Small intestine (tissue), 7 donors: ENCODE measurements at regions not wholly inside any gene's neighbourhood (a gene's known extent, or its start where the extent isn't known, plus 50 kb on each side); places are given as distances from the start of the nearest gene placed in this dataset.

Source experiments
- DNase-seq, 2 donors: peaks; one replicate each; pipeline versions ENCODE4 v3.0.0 to v3.0.0-alpha.2; 2013
- FAIRE-seq: peaks from 2 replicates; lab custom pipeline; 2012; peaks lifted over from hg19 to GRCh38; lab: Jason Lieb, UNC
- H3K27ac ChIP-seq, 3 donors: one replicate each; pipeline ENCODE4 v1.5.1; 2013; ENCODE audit warnings: low read length in 2 of 3, mild to moderate bottlenecking in 2 of 3, control low read depth in 1 of 3, inconsistent platforms in 1 of 3, low read depth in 1 of 3, moderate library complexity in 1 of 3
- H3K27me3 ChIP-seq, 3 donors: one replicate each; pipeline ENCODE4 v1.6.1; 2013; ENCODE audit warnings: low read length in 3 of 3, inconsistent platforms in 1 of 3; ENCODE audit not compliant: control insufficient read depth in 3 of 3, insufficient read depth in 3 of 3
- H3K36me3 ChIP-seq, 3 donors: one replicate each; pipeline ENCODE4 v1.6.1; 2013; ENCODE audit warnings: low read length in 3 of 3, inconsistent platforms in 1 of 3, low read depth in 1 of 3, mild to moderate bottlenecking in 1 of 3, moderate library complexity in 1 of 3; ENCODE audit not compliant: control insufficient read depth in 3 of 3, insufficient read depth in 2 of 3
- H3K4me1 ChIP-seq, 3 donors: one replicate each; pipeline ENCODE4 v1.6.1; 2013; ENCODE audit warnings: low read length in 2 of 3, inconsistent platforms in 1 of 3, low read depth in 1 of 3, mild to moderate bottlenecking in 1 of 3, moderate library complexity in 1 of 3; ENCODE audit not compliant: control insufficient read depth in 3 of 3, insufficient read depth in 2 of 3
- H3K4me3 ChIP-seq, 3 donors: one replicate each; pipeline ENCODE4 v1.5.1; 2013; ENCODE audit warnings: low read length in 3 of 3, control low read depth in 1 of 3, inconsistent platforms in 1 of 3, low read depth in 1 of 3, mild to moderate bottlenecking in 1 of 3, moderate library complexity in 1 of 3
- H3K9me3 ChIP-seq, 2 donors: one replicate each; pipeline ENCODE4 v1.6.1; 2013; ENCODE audit warnings: low read depth in 1 of 2, low read length in 1 of 2; ENCODE audit not compliant: control insufficient read depth in 2 of 2, insufficient read depth in 1 of 2
- WGBS, 3 donors: extraction: QIAGEN DNeasy Blood & Tissue Kit; methylation state at CpG; one replicate each; pipeline ENCODE4 v1.1.7; 2013; 5-methylcytosine and 5-hydroxymethylcytosine counted together
- donor health status: healthy with polysubstance abuse.
- donor health status: control.
- donor health status: control.
- donor health status: Bipolar disorder and iron deficiency.
- donor health status: healthy.

GRCh38 chr10:130691776-130692175, 555.6 kb downstream of the GLRX3 start:
- Histone ChIP-seq H3K27me3 (no peaks in the 10 kb centered on the region), H3K9me3 (no peaks in the 10 kb centered on the region), H3K4me1 (no peaks in the 10 kb centered on the region), H3K27ac (no peak overlapping the region), H3K4me3 (no peak overlapping the region), H3K36me3 (no peaks in the 10 kb centered on the region)
- WGBS, 3 donors, result 63 to 69% (median 63%) methylated on average over 3 of the region's 3 CpGs
- FAIRE-seq, result no peak
- no peak for DNase-seq

DNA sequence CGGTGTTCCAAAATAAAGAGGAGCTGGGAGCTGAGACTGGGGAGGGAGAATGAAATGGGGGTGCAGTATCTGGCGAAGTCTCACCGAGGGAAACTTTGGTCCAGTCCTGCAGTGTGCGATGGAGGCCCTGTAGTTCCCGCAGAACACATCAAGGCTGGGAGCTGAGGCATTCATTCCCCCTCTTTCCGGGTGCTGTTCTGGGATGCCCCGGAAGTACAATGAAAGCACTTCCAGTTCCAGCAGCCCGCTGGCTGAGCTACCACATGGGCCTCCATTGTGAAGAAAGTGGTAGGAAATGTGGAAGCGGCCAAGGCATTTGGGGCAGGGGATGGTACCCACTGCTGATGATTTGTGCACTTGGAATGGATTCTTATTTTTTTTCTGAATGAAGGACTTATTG, 560.7 kb downstream of the GLRX3 start:
- FAIRE-seq (no peak), DNase-seq (no peak)
- no peaks in the 10 kb centered on the region for H3K9me3 ChIP-seq
- no peak overlapping the region for H3K27ac ChIP-seq
- H3K36me3 ChIP-seq, result no peaks in the 10 kb centered on the region
- WGBS, 3 donors, result 90 to 93% (median 92%) methylated on average over 9 of the region's 9 CpGs
- no peaks in the 10 kb centered on the region for H3K4me1 ChIP-seq
- H3K27me3 ChIP-seq, result peaks cover 0 to 7% (median 0%) of the 10 kb centered on the region in 3 donors
- H3K4me3 ChIP-seq, result no peak overlapping the region

- no peaks in the 10 kb centered on the region for H3K36me3 ChIP-seq
- no peak overlapping the region for H3K4me3 ChIP-seq
- DNase-seq (no peak), FAIRE-seq (no peak)
- H3K4me1 ChIP-seq, result no peaks in the 10 kb centered on the region
- 75 to 78% (median 78%) methylated on average over 7 of the region's 7 CpGs for WGBS, 3 donors
- no peaks in the 10 kb centered on the region for H3K9me3 ChIP-seq
- H3K27ac ChIP-seq, result no peak overlapping the region
- peaks cover 0 to 2% (median 0%) of the 10 kb centered on the region in 3 donors for H3K27me3 ChIP-seq
Measured at GRCh38 chr10:130707389-130707979, 571.3 kb downstream of the GLRX3 start.

DNA sequence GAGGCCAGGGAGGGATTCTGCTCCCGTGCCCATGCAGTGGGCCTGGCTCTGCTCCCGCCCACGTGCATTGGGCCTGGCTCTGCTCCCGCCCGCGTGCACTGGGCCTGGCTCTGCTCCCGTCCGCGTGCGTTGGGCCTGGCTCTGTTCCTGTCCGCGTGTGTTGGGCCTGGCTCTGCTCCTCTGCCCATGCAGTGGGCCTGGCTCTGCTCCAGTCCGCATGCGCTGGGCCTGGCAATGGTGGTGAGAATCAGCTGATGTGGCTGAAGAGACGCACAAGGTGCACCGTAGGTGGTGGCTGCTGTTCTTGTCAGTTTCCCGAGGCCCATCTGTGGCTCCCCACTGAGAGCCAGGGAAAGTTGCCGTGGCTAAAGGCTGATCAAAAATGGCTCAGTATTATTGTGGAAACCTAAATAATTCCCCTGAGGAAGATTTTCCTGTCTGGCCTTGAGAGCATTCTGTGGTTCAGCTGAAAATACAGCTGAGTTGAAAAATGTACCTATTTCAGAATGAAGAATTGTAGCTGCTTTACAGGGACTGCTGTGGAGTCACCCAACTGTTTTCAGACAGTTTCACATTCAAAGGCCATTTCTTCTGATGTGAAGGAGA, 572.4 kb downstream of the GLRX3 start:
- 85 to 87% (median 85%) methylated on average over 18 of the region's 18 CpGs for WGBS, 3 donors
- H3K4me1 ChIP-seq, result no peaks in the 10 kb centered on the region
- FAIRE-seq (no peak), DNase-seq (no peak)
- H3K9me3 ChIP-seq, result no peaks in the 10 kb centered on the region
- H3K27ac ChIP-seq, result no peak overlapping the region
- H3K27me3 ChIP-seq, result peaks cover 0 to 2% (median 0%) of the 10 kb centered on the region in 3 donors
- H3K4me3 ChIP-seq, result no peak overlapping the region
- no peaks in the 10 kb centered on the region for H3K36me3 ChIP-seq

GRCh38 chr10:130709415-130709814, 573.2 kb downstream of the GLRX3 start:
- Histone ChIP-seq H3K9me3 (no peaks in the 10 kb centered on the region), H3K4me1 (no peaks in the 10 kb centered on the region), H3K27me3 (peaks cover 0 to 2% (median 0%) of the 10 kb centered on the region in 3 donors), H3K36me3 (no peaks in the 10 kb centered on the region), H3K27ac (no peak overlapping the region), H3K4me3 (no peak overlapping the region)
- FAIRE-seq, result no peak
- DNase-seq, result no peak
- 50 to 60% (median 56%) methylated on average over 2 of the region's 2 CpGs for whole genome bisulfite sequencing, 3 donors

- H3K4me1 ChIP-seq, result no peaks in the 10 kb centered on the region
- H3K27me3 ChIP-seq, result no peaks in the 10 kb centered on the region
- DNase-seq, result no peak
- H3K27ac ChIP-seq, result no peak overlapping the region
- H3K4me3 ChIP-seq, result no peak overlapping the region
- no peak for FAIRE-seq
- no peaks in the 10 kb centered on the region for H3K36me3 ChIP-seq
- 73 to 74% (median 73%) methylated on average over 13 to 14 of the region's 14 CpGs for WGBS, 3 donors
- no peaks in the 10 kb centered on the region for H3K9me3 ChIP-seq
Measured at GRCh38 chr10:130711072-130711471, 574.9 kb downstream of the GLRX3 start.

DNA sequence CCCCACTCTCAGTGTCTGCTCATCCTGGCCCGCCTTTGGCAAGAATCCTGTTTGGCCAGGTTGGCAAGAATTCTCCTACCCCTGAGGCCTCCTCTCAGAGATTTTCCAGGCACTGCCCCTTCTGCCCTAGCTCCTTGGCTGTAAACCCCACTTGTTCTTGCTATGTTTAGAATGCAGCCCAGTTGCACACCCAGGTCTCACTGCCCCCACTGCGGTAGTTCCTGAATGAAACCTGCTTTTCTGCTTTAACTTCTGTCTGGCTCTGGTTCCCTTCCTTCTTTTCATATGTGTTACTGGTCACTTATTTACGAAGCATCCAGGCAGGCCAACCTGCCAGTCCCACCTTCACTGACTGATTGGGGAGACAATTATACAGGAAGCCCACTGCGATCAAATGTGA, 576.9 kb downstream of the GLRX3 start:
- 73 to 80% (median 75%) methylated on average over 4 of the region's 4 CpGs for WGBS, 3 donors
- FAIRE-seq, result no peak
- Histone ChIP-seq H3K4me1 (no peaks in the 10 kb centered on the region), H3K27me3 (peaks cover 0 to 1% (median 0%) of the 10 kb centered on the region in 3 donors), H3K36me3 (no peaks in the 10 kb centered on the region), H3K27ac (no peak overlapping the region), H3K9me3 (no peaks in the 10 kb centered on the region), H3K4me3 (no peak overlapping the region)
- no peak for DNase-seq

- FAIRE-seq (no peak), DNase-seq (no peak)
- no peaks in the 10 kb centered on the region for H3K9me3 ChIP-seq
- H3K4me3 ChIP-seq, result no peak overlapping the region
- WGBS, 3 donors, result 80 to 91% (median 86%) methylated on average over 7 to 8 of the region's 8 CpGs
- H3K27me3 ChIP-seq, result peaks cover 0 to 1% (median 0%) of the 10 kb centered on the region in 3 donors
- H3K4me1 ChIP-seq, result no peaks in the 10 kb centered on the region
- H3K36me3 ChIP-seq, result no peaks in the 10 kb centered on the region
- no peak overlapping the region for H3K27ac ChIP-seq
Measured at GRCh38 chr10:130713731-130714130, 577.5 kb downstream of the GLRX3 start.
